ENCODE measurements at regions not wholly inside any gene's neighbourhood (a gene's known extent, or its start where the extent isn't known, plus 50 kb on each side); places are given as distances from the start of the nearest gene placed in this dataset.

GRCh38 chr5:8341406-8341805 lies 472.5 kb downstream of the MTRR start:
- H3K9me3 ChIP-seq = peaks cover 0 to 6% (median 0%) of the 10 kb centered on the region in 8 donors
- no peaks in the 10 kb centered on the region for H3K36me3 ChIP-seq
- TF ChIP-seq, protein P1, sequence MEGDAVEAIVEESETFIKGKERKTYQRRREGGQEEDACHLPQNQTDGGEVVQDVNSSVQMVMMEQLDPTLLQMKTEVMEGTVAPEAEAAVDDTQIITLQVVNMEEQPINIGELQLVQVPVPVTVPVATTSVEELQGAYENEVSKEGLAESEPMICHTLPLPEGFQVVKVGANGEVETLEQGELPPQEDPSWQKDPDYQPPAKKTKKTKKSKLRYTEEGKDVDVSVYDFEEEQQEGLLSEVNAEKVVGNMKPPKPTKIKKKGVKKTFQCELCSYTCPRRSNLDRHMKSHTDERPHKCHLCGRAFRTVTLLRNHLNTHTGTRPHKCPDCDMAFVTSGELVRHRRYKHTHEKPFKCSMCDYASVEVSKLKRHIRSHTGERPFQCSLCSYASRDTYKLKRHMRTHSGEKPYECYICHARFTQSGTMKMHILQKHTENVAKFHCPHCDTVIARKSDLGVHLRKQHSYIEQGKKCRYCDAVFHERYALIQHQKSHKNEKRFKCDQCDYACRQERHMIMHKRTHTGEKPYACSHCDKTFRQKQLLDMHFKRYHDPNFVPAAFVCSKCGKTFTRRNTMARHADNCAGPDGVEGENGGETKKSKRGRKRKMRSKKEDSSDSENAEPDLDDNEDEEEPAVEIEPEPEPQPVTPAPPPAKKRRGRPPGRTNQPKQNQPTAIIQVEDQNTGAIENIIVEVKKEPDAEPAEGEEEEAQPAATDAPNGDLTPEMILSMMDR (IDR thresholded peaks at IDR 0.05 in 8 of 11, conservative IDR thresholded peaks at IDR 0.05 in 3 of 11) = no peak
- TF ChIP-seq POLR2A (IDR thresholded peaks at IDR 0.05) (no peak), POLR2AphosphoS5 (IDR thresholded peaks at IDR 0.05) (no peak)
- no peak for DNase-seq
- no peak overlapping the region for H3K27ac ChIP-seq
- no peaks in the 10 kb centered on the region for H3K4me1 ChIP-seq
- H3K4me3 ChIP-seq = no peak overlapping the region
- whole genome bisulfite sequencing, 5 donors = 51 to 74% (median 74%) methylated on average over 4 of the region's 4 CpGs
- intact Hi-C loops (cut with DNase I; ENCODE audit: low total_unique reads) = no loop called here
- no peaks in the 10 kb centered on the region for H3K27me3 ChIP-seq (replicated peaks in 1 of 7)

GRCh38 chr5:8347984-8348383 lies 479.0 kb downstream of the MTRR start:
- 55 to 74% (median 68%) methylated on average over 1 of the region's 1 CpG for WGBS, 5 donors

DNA sequence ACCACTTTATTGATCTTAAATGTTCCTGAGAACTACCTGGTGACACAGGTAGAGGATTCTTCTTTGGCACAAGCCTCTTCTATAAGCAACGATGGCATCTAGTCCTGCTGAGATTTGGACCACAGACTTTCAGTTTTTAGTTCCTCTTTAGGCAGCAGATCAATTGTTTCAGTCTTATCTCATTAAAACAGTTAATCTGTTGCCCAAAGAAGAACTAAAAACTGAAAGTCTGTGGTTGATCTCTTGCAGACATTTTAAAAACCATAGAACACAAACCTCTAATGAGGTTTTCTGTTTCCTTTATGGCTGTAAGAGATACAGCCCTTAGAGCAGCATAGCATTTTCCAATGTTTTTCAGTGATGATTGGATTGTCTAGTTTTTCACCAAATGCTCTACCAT lies 480.9 kb downstream of the MTRR start:
- WGBS, 5 donors = 12 to 39% (median 24%) methylated on average over 1 of the region's 1 CpG
- Histone ChIP-seq H3K27me3 (replicated peaks in 1 of 7) (no peaks in the 10 kb centered on the region), H3K27ac (no peak overlapping the region), H3K36me3 (no peaks in the 10 kb centered on the region), H3K9me3 (peaks cover 0 to 9% (median 0%) of the 10 kb centered on the region in 8 donors), H3K4me1 (no peaks in the 10 kb centered on the region), H3K4me3 (no peak overlapping the region)
- DNase-seq = no peak
- TF ChIP-seq, protein P1 (IDR thresholded peaks at IDR 0.05 in 8 of 11, conservative IDR thresholded peaks at IDR 0.05 in 3 of 11) = no peak
- TF ChIP-seq POLR2AphosphoS5 (IDR thresholded peaks at IDR 0.05) (no peak), POLR2A (IDR thresholded peaks at IDR 0.05) (no peak)
- intact Hi-C loops (cut with DNase I; ENCODE audit: low total_unique reads) = no loop called here

More at GRCh38 chr5:8347984-8348383, 479.0 kb downstream of the MTRR start:
- Histone ChIP-seq H3K4me3 (no peak overlapping the region), H3K4me1 (no peaks in the 10 kb centered on the region), H3K27me3 (replicated peaks in 1 of 7) (no peaks in the 10 kb centered on the region), H3K9me3 (peaks cover 0 to 9% (median 0%) of the 10 kb centered on the region in 8 donors), H3K27ac (no peak overlapping the region), H3K36me3 (no peaks in the 10 kb centered on the region)
- no peak for DNase-seq
- intact Hi-C loops (cut with DNase I; ENCODE audit: low total_unique reads) = no loop called here
- TF ChIP-seq POLR2A (IDR thresholded peaks at IDR 0.05) (no peak), POLR2AphosphoS5 (IDR thresholded peaks at IDR 0.05) (no peak)
- TF ChIP-seq, protein P1 (IDR thresholded peaks at IDR 0.05 in 8 of 11, conservative IDR thresholded peaks at IDR 0.05 in 3 of 11) = no peak

DNA sequence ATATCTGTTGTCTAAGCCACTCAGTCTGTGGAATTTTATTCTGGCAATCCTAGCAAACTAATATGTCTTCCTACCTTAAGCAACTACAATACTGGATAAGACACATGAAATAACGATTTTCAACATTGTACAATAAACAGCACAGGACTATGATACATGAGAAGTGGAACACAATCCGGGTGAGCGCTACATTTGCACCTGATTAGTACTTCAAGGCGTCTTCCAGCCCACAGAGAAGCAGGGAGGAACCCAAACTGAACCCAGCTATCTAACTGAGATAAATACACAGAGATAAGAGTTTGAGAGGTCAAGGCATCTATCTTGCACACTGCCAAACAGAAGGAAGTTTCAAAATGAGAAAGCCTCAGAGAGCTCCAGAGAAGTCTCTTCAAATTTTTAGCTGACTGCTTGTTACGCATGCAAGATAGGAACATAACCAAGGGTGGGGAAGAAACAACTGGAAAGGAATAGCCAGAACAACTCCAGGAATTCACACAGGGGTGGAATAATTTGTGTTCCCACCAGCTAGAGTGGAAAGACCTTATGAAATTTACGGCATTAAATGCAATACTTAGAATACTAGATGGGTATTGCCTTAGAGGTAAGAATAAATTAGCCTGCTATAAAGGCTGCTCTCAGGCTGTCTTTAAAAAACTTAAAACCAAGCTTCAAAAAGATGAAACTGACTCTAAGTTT lies 481.8 kb downstream of the MTRR start:
- no peaks in the 10 kb centered on the region for H3K27me3 ChIP-seq (replicated peaks in 1 of 7)
- intact Hi-C loops (cut with DNase I; ENCODE audit: low total_unique reads) = no loop called here
- no peaks in the 10 kb centered on the region for H3K36me3 ChIP-seq
- H3K9me3 ChIP-seq = peaks cover 0 to 9% (median 0%) of the 10 kb centered on the region in 8 donors
- 43 to 70% (median 64%) methylated on average over 6 of the region's 6 CpGs for WGBS, 5 donors
- H3K4me1 ChIP-seq = no peaks in the 10 kb centered on the region
- H3K27ac ChIP-seq = no peak overlapping the region
- TF ChIP-seq POLR2A (IDR thresholded peaks at IDR 0.05) (no peak), POLR2AphosphoS5 (IDR thresholded peaks at IDR 0.05) (no peak)
- TF ChIP-seq, protein P1 (IDR thresholded peaks at IDR 0.05 in 8 of 11, conservative IDR thresholded peaks at IDR 0.05 in 3 of 11) = no peak
- H3K4me3 ChIP-seq = no peak overlapping the region
- no peak for DNase-seq
